ENCODE measurements at regions not wholly inside any gene's neighbourhood (a gene's known extent, or its start where the extent isn't known, plus 50 kb on each side); places are given as distances from the start of the nearest gene placed in this dataset.

DNA sequence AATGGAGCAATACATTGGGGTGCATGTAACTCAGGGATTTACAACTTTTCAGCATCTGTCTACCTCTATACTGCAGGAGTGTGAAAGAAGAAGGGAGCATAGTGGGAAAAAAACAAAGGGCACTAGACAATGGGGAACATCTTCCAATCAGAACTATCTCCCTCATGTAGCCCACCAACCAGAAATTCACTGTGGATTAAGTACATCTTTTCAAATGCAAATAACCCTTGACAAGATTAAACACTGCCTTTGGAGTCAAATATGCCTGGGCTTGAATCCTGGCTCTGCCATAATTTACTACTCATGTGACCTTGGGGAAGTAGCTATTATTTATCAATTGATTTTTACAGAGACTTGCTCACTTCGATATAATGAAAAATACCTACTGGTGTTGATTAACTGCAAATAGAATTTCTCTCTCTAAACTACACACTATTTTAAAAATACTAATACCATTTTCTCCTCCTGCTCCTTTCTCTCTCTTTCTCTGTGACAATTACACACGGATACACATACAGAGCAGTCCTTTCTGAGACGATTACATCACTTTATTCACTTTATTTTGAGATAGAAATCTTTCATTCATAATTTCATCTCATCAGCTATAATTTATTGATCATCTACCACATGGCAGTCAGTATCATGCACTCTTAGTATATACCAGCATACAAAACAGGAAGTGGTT is 783.7 kb downstream of the FRK start:
- no peak for TF ChIP-seq FOXM1 (IDR thresholded peaks at IDR 0.05; ENCODE audit: low read depth)
- no peak for TF ChIP-seq FOXM1 (CRISPR knock-in tag; IDR thresholded peaks at IDR 0.05; ENCODE audit: low read depth)
- no peak for TF ChIP-seq FOXK1 (CRISPR knock-in tag; IDR thresholded peaks at IDR 0.05; ENCODE audit: borderline replicate concordance)
- TF ChIP-seq, protein P1, sequence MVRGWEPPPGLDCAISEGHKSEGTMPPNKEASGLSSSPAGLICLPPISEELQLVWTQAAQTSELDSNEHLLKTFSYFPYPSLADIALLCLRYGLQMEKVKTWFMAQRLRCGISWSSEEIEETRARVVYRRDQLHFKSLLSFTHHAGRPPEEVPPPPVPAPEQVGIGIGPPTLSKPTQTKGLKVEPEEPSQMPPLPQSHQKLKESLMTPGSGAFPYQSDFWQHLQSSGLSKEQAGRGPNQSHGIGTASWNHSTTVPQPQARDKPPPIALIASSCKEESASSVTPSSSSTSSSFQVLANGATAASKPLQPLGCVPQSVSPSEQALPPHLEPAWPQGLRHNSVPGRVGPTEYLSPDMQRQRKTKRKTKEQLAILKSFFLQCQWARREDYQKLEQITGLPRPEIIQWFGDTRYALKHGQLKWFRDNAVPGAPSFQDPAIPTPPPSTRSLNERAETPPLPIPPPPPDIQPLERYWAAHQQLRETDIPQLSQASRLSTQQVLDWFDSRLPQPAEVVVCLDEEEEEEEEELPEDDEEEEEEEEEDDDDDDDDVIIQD (CRISPR knock-in tag; IDR thresholded peaks at IDR 0.05), result no peak
- TF ChIP-seq, protein P2, sequence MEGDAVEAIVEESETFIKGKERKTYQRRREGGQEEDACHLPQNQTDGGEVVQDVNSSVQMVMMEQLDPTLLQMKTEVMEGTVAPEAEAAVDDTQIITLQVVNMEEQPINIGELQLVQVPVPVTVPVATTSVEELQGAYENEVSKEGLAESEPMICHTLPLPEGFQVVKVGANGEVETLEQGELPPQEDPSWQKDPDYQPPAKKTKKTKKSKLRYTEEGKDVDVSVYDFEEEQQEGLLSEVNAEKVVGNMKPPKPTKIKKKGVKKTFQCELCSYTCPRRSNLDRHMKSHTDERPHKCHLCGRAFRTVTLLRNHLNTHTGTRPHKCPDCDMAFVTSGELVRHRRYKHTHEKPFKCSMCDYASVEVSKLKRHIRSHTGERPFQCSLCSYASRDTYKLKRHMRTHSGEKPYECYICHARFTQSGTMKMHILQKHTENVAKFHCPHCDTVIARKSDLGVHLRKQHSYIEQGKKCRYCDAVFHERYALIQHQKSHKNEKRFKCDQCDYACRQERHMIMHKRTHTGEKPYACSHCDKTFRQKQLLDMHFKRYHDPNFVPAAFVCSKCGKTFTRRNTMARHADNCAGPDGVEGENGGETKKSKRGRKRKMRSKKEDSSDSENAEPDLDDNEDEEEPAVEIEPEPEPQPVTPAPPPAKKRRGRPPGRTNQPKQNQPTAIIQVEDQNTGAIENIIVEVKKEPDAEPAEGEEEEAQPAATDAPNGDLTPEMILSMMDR (IDR thresholded peaks at IDR 0.05 in 2 of 3, conservative IDR thresholded peaks at IDR 0.05 in 1 of 3; ENCODE audit: insufficient read depth in 2 of 3, low read depth in 1 of 3, low read length in 3 of 3), result no peak
- no peak for TF ChIP-seq ZBTB17 (CRISPR knock-in tag; IDR thresholded peaks at IDR 0.05)
- TF ChIP-seq MBD2 (IDR thresholded peaks at IDR 0.05; ENCODE audit: borderline replicate concordance, low read depth), result no peak
- no peak for TF ChIP-seq PML (IDR thresholded peaks at IDR 0.05; ENCODE audit: low read length)
- TF ChIP-seq HMGXB4 (CRISPR knock-in tag; IDR thresholded peaks at IDR 0.05), result no peak

Measured in K562 (cell line).